NCI-H1092 (cell line): ENCODE measurements at regions not wholly inside any gene's neighbourhood (a gene's known extent, or its start where the extent isn't known, plus 50 kb on each side); places are given as distances from the start of the nearest gene placed in this dataset.
"Not testable (repeated sequence)": the region's sequence is repeated elsewhere in the genome, so short reads cannot be mapped to it uniquely, and the experiment has no call there.

Source experiments
- DNase-seq: peaks from one replicate; lab custom pipeline; 2025; lab: John Stamatoyannopoulos, UW

- no peak for DNase-seq
Observed at GRCh38 chr1:38787041-38787440, 72.5 kb downstream of the RRAGC start.

GRCh38 chr1:38786040-38786436 is 73.5 kb downstream of the RRAGC start:
- DNase-seq, result no peak

- DNase-seq, result no peak
Observed at GRCh38 chr1:38785285-38786039, 74.1 kb downstream of the RRAGC start.

GRCh38 chr1:38784452-38785284 is 74.9 kb downstream of the RRAGC start:
- DNase-seq, result no peak

GRCh38 chr1:38783640-38784229 is 75.8 kb downstream of the RRAGC start:
- no peak for DNase-seq

GRCh38 chr1:38781872-38782617 is 77.5 kb downstream of the RRAGC start:
- DNase-seq, result no peak

- DNase-seq, result no peak
Observed at GRCh38 chr1:38780133-38780532, 79.4 kb downstream of the RRAGC start.

GRCh38 chr1:38779491-38779890 is 80.1 kb downstream of the RRAGC start:
- no peak for DNase-seq

- DNase-seq, result no peak
Observed at GRCh38 chr1:38778521-38778920, 81.1 kb downstream of the RRAGC start.

- no peak for DNase-seq
Observed at GRCh38 chr1:38778051-38778450, 81.5 kb downstream of the RRAGC start.

GRCh38 chr1:38777464-38777957 is 82.1 kb downstream of the RRAGC start:
- no peak for DNase-seq

- no peak for DNase-seq
Observed at GRCh38 chr1:38776466-38777065, 83.0 kb downstream of the RRAGC start.

- DNase-seq, result no peak
Observed at GRCh38 chr1:38775175-38775845, 84.3 kb downstream of the RRAGC start.

GRCh38 chr1:38773483-38773882 is 86.1 kb downstream of the RRAGC start:
- DNase-seq, result no peak

- no peak for DNase-seq
Observed at GRCh38 chr1:38772953-38773352, 86.6 kb downstream of the RRAGC start.

GRCh38 chr1:38772026-38772425 is 87.5 kb downstream of the RRAGC start:
- no peak for DNase-seq

GRCh38 chr1:38770516-38771173 is 88.9 kb downstream of the RRAGC start:
- not testable (repeated sequence) for DNase-seq

- DNase-seq, result no peak
Observed at GRCh38 chr1:38766125-38766524, 93.4 kb downstream of the RRAGC start.

GRCh38 chr1:38763121-38763520 is 96.5 kb downstream of the RRAGC start:
- DNase-seq, result no peak

- DNase-seq, result no peak
Observed at GRCh38 chr1:38760562-38760961, 99.0 kb downstream of the RRAGC start.

GRCh38 chr1:38758820-38759219 is 100.8 kb downstream of the RRAGC start:
- DNase-seq, result no peak
